ENCODE measurements at regions not wholly inside any gene's neighbourhood (a gene's known extent, or its start where the extent isn't known, plus 50 kb on each side); places are given as distances from the start of the nearest gene placed in this dataset.

DNA sequence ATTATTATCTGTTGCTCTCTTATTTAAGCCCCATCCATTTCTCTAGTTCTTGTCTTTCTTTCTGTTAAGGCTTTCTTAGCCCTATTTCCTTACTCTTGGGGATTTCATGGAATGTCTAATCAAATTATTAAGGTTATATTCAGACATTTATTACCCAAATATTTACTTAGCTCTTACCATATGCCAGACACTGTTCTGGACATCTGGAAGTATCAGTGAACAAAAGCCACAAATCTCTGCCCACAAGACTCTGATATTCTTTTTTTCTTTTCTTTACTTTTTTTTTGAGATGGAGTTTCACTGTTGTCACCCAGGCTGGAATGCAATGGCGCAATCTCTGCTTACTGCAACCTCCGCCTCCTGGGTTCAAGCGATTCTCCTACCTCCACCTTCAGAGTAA, 74.3 kb upstream of the NBL1 start:
- Histone ChIP-seq H3K79me2 (ENCODE audit: insufficient read depth, low read length) (no peaks in the 10 kb centered on the region), H3K36me3 (ENCODE audit: insufficient read depth, low read length) (no peaks in the 10 kb centered on the region), H3K27me3 (ENCODE audit: insufficient read depth, low read length) (peaks cover 5% of the 10 kb centered on the region), H2AFZ (ENCODE audit: low read depth, low read length) (no peak overlapping the region), H3K27ac (ENCODE audit: low read depth, low read length) (no peak overlapping the region), H3K9ac (ENCODE audit: low read length) (no peak overlapping the region), H3K4me3 (ENCODE audit: insufficient read depth, low read depth, low read length) (no peak overlapping the region), H3K4me2 (ENCODE audit: low read length) (no peak overlapping the region), H3K9me3 (ENCODE audit: insufficient read depth, low read depth, low read length) (no peaks in the 10 kb centered on the region), H3K4me1 (ENCODE audit: insufficient read depth, low read length) (no peaks in the 10 kb centered on the region), H4K20me1 (ENCODE audit: insufficient read depth, low read length) (no peaks in the 10 kb centered on the region)
- Mint-ChIP-seq H3K27me3 (ENCODE audit: low read depth, unreplicated experiment) (peaks cover 21% of the 10 kb centered on the region), H3K4me1 (ENCODE audit: low read depth, unreplicated experiment) (no peaks in the 10 kb centered on the region), H3K27ac (ENCODE audit: unreplicated experiment) (no peak overlapping the region), H3K4me3 (ENCODE audit: unreplicated experiment) (no peak overlapping the region), H3K9me3 (ENCODE audit: unreplicated experiment) (peaks cover 5% of the 10 kb centered on the region), H3K36me3 (ENCODE audit: low read depth, unreplicated experiment) (no peaks in the 10 kb centered on the region)
- FAIRE-seq (no peak), DNase-seq (ENCODE audit: low read depth) (no peak)
- no peak for TF ChIP-seq EZH2 (IDR thresholded peaks at IDR 0.05; ENCODE audit: insufficient read depth, low read length)
- TF ChIP-seq, protein P1, sequence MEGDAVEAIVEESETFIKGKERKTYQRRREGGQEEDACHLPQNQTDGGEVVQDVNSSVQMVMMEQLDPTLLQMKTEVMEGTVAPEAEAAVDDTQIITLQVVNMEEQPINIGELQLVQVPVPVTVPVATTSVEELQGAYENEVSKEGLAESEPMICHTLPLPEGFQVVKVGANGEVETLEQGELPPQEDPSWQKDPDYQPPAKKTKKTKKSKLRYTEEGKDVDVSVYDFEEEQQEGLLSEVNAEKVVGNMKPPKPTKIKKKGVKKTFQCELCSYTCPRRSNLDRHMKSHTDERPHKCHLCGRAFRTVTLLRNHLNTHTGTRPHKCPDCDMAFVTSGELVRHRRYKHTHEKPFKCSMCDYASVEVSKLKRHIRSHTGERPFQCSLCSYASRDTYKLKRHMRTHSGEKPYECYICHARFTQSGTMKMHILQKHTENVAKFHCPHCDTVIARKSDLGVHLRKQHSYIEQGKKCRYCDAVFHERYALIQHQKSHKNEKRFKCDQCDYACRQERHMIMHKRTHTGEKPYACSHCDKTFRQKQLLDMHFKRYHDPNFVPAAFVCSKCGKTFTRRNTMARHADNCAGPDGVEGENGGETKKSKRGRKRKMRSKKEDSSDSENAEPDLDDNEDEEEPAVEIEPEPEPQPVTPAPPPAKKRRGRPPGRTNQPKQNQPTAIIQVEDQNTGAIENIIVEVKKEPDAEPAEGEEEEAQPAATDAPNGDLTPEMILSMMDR (IDR thresholded peaks at IDR 0.05; ENCODE audit: insufficient read depth, low read depth, low read length), result no peak

DNA sequence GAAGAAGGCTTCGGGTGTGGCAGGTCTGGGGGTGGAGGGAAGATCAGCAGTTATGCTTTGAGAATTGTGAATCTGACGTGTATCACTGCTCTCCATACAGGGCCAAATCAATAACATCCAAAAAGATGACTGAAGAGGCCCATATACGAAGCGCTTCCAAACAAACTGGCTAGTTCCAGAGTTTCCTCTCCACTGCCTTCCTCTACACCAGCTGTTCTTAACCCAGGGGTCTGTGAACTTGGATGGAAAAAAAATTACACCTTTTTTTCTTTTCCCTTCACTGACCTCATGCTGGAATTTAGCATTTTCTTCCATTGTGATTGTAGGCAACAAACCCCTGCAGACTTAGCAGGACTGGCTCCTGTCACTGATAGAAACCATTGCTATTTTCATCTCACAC, 77.1 kb upstream of the NBL1 start:
- H3K36me3 Mint-ChIP-seq (ENCODE audit: low read depth, unreplicated experiment), result peaks cover 1% of the 10 kb centered on the region
- Histone ChIP-seq H3K9me3 (ENCODE audit: insufficient read depth, low read depth, low read length) (no peaks in the 10 kb centered on the region), H3K27ac (ENCODE audit: low read depth, low read length) (no peak overlapping the region), H3K4me1 (ENCODE audit: insufficient read depth, low read length) (peaks cover 10% of the 10 kb centered on the region), H2AFZ (ENCODE audit: low read depth, low read length) (no peak overlapping the region), H4K20me1 (ENCODE audit: insufficient read depth, low read length) (no peaks in the 10 kb centered on the region), H3K9ac (ENCODE audit: low read length) (no peak overlapping the region), H3K4me3 (ENCODE audit: insufficient read depth, low read depth, low read length) (no peak overlapping the region), H3K27me3 (ENCODE audit: insufficient read depth, low read length) (peaks cover 5% of the 10 kb centered on the region), H3K36me3 (ENCODE audit: insufficient read depth, low read length) (no peaks in the 10 kb centered on the region), H3K79me2 (ENCODE audit: insufficient read depth, low read length) (no peaks in the 10 kb centered on the region), H3K4me2 (ENCODE audit: low read length) (no peak overlapping the region)
- no peak for DNase-seq (ENCODE audit: low read depth)
- H3K9me3 Mint-ChIP-seq (ENCODE audit: unreplicated experiment), result peaks cover 5% of the 10 kb centered on the region
- peaks cover 17% of the 10 kb centered on the region for H3K27me3 Mint-ChIP-seq (ENCODE audit: low read depth, unreplicated experiment)
- FAIRE-seq, result no peak
- no peak for TF ChIP-seq EZH2 (IDR thresholded peaks at IDR 0.05; ENCODE audit: insufficient read depth, low read length)
- TF ChIP-seq, protein P1 (IDR thresholded peaks at IDR 0.05; ENCODE audit: insufficient read depth, low read depth, low read length), result no peak
- no peak overlapping the region for H3K4me3 Mint-ChIP-seq (ENCODE audit: unreplicated experiment)
- no peak overlapping the region for H3K27ac Mint-ChIP-seq (ENCODE audit: unreplicated experiment)
- no peaks in the 10 kb centered on the region for H3K4me1 Mint-ChIP-seq (ENCODE audit: low read depth, unreplicated experiment)

- Mint-ChIP-seq H3K36me3 (ENCODE audit: low read depth, unreplicated experiment) (peaks cover 1% of the 10 kb centered on the region), H3K27me3 (ENCODE audit: low read depth, unreplicated experiment) (peaks cover 7% of the 10 kb centered on the region), H3K27ac (ENCODE audit: unreplicated experiment) (no peak overlapping the region), H3K4me3 (ENCODE audit: unreplicated experiment) (no peak overlapping the region), H3K4me1 (ENCODE audit: low read depth, unreplicated experiment) (peaks cover 1% of the 10 kb centered on the region), H3K9me3 (ENCODE audit: unreplicated experiment) (no peaks in the 10 kb centered on the region)
- Histone ChIP-seq H3K36me3 (ENCODE audit: insufficient read depth, low read length) (no peaks in the 10 kb centered on the region), H4K20me1 (ENCODE audit: insufficient read depth, low read length) (no peaks in the 10 kb centered on the region), H3K4me1 (ENCODE audit: insufficient read depth, low read length) (peaks cover 15% of the 10 kb centered on the region), H2AFZ (ENCODE audit: low read depth, low read length) (no peak overlapping the region), H3K9ac (ENCODE audit: low read length) (no peak overlapping the region), H3K4me2 (ENCODE audit: low read length) (peak overlapping the region; percentile 80), H3K79me2 (ENCODE audit: insufficient read depth, low read length) (no peaks in the 10 kb centered on the region), H3K4me3 (ENCODE audit: insufficient read depth, low read depth, low read length) (no peak overlapping the region), H3K27me3 (ENCODE audit: insufficient read depth, low read length) (no peaks in the 10 kb centered on the region), H3K9me3 (ENCODE audit: insufficient read depth, low read depth, low read length) (no peaks in the 10 kb centered on the region), H3K27ac (ENCODE audit: low read depth, low read length) (no peak overlapping the region)
- DNase-seq (ENCODE audit: low read depth) (no peak), FAIRE-seq (no peak)
- TF ChIP-seq EZH2 (IDR thresholded peaks at IDR 0.05; ENCODE audit: insufficient read depth, low read length), result no peak
- TF ChIP-seq, protein P1 (IDR thresholded peaks at IDR 0.05; ENCODE audit: insufficient read depth, low read depth, low read length), result no peak
These were observed 79.0 kb upstream of the CAPZB start for GRCh38 chr1:19564366-19564765.
